H1 (cell line): ENCODE measurements at regions not wholly inside any gene's neighbourhood (a gene's known extent, or its start where the extent isn't known, plus 50 kb on each side); places are given as distances from the start of the nearest gene placed in this dataset.

ENCODE experiments used
- CTCF ChIA-PET: fragments of 300-600 bp; sonication (Branson Sonifier 250); formaldehyde crosslinking; loops from one replicate; lab custom pipeline; 2021; ENCODE audit not compliant: partially characterized antibody; lab: Charles Lee
- POLR2A ChIA-PET: fragments of 300-600 bp; sonication (Branson Sonifier 250); formaldehyde crosslinking; loops from one replicate; lab custom pipeline; 2021; ENCODE audit warnings: inconsistent platforms; ENCODE audit not compliant: partially characterized antibody; lab: Charles Lee
- DNase-seq, 2 experiments: peaks; one replicate each; pipeline versions ENCODE4 v3.0.0 to v3.0.0-alpha.2; 2010 to 2022; ENCODE audit warnings: low spot score in 2 of 2, low read depth in 1 of 2, mixed read lengths in 1 of 2
- FAIRE-seq: peaks from 2 replicates; lab custom pipeline; 2011; peaks lifted over from hg19 to GRCh38; lab: Jason Lieb, UNC
- H2AFZ ChIP-seq: 2 replicates; pipeline ENCODE4 v1.8.1; 2012; ENCODE audit warnings: low read length, inconsistent platforms
- H2AK5ac ChIP-seq: 2 replicates; pipeline ENCODE4 v1.6.1; 2013; ENCODE audit warnings: low read depth, low read length
- H2BK120ac ChIP-seq: replicated peaks from 2 replicates; pipeline ENCODE3; 2013; ENCODE audit warnings: low read depth, low read length, inconsistent platforms
- H2BK12ac ChIP-seq: 2 replicates; pipeline ENCODE4 v1.6.1; 2013; ENCODE audit warnings: low read depth, low read length
- H2BK15ac ChIP-seq: 2 replicates; pipeline ENCODE4 v1.6.1; 2013; ENCODE audit warnings: low read length
- H2BK20ac ChIP-seq: 2 replicates; pipeline ENCODE4 v1.6.1; 2013; ENCODE audit warnings: low read length
- H2BK5ac ChIP-seq: 2 replicates; pipeline ENCODE4 v1.6.1; 2013; ENCODE audit warnings: low read depth, low read length
- H3K14ac ChIP-seq: 2 replicates; pipeline ENCODE4 v1.6.1; 2013; ENCODE audit warnings: inconsistent platforms; ENCODE audit not compliant: insufficient read length
- H3K18ac ChIP-seq: 2 replicates; pipeline ENCODE4 v1.6.1; 2013; ENCODE audit warnings: low read length; ENCODE audit errors: extremely low read depth
- H3K23ac ChIP-seq: 2 replicates; pipeline ENCODE4 v1.6.1; 2013; ENCODE audit warnings: inconsistent platforms; ENCODE audit not compliant: insufficient read length
- H3K23me2 ChIP-seq: 2 replicates; pipeline ENCODE4 v1.6.1; 2013; ENCODE audit warnings: low read depth, low read length
- H3K27ac ChIP-seq: 2 replicates; pipeline ENCODE4 v1.6.1; 2011; ENCODE audit warnings: low read depth, low read length, inconsistent platforms
- H3K27me3 ChIP-seq, 4 experiments: replicated peaks in 1 of 4; 1 replicate in 1 of 4; 2 replicates in 3 of 4; pipeline versions ENCODE4 v1.6.1 to v1.8.1; 2011 to 2013; ENCODE audit warnings: low read length in 3 of 4, mild to moderate bottlenecking in 3 of 4, inconsistent platforms in 2 of 4, mixed read lengths in 2 of 4, moderate library complexity in 1 of 4; ENCODE audit not compliant: control insufficient read depth in 3 of 4, insufficient read depth in 3 of 4; ENCODE audit errors: extremely low read depth in 1 of 4
- H3K36me3 ChIP-seq, 4 experiments: 2 replicates each; pipeline versions ENCODE4 v1.6.1 to v1.8.1; 2011 to 2013; ENCODE audit warnings: mild to moderate bottlenecking in 4 of 4, low read length in 3 of 4, moderate library complexity in 2 of 4, control low read depth in 1 of 4, inconsistent platforms in 1 of 4; ENCODE audit not compliant: insufficient read depth in 4 of 4, control insufficient read depth in 2 of 4
- H3K4ac ChIP-seq: replicated peaks from 2 replicates; pipeline ENCODE3; 2013; ENCODE audit warnings: low read length, low read depth, mixed read lengths, inconsistent platforms; ENCODE audit not compliant: insufficient read length
- H3K4me1 ChIP-seq, 4 experiments: replicated peaks in 1 of 4; 1 replicate in 1 of 4; 2 replicates in 3 of 4; pipeline versions ENCODE4 v1.6.1 to v1.8.1; 2011 to 2013; ENCODE audit warnings: low read length in 3 of 4, inconsistent platforms in 2 of 4, mixed read lengths in 1 of 4; ENCODE audit not compliant: insufficient read depth in 4 of 4, control insufficient read depth in 3 of 4
- H3K4me2 ChIP-seq, 2 experiments: 2 replicates each; pipeline versions ENCODE4 v1.6.1 to v1.8.1; 2011 to 2013; ENCODE audit warnings: low read depth in 2 of 2, low read length in 2 of 2, control low read depth in 1 of 2, inconsistent platforms in 1 of 2, mild to moderate bottlenecking in 1 of 2; ENCODE audit not compliant: insufficient read depth in 1 of 2
- H3K4me3 ChIP-seq, 4 experiments: fragments of 200-600, 300-600 bp in 1 of 4; sonication (generic), shearing (Covaris generic), sonication (Bioruptor Twin) in 1 of 4; 2 replicates each; pipeline versions ENCODE4 v1.5.1 to v1.8.1; 2011 to 2016; ENCODE audit warnings: low read length in 4 of 4, low read depth in 3 of 4, control low read depth in 2 of 4, inconsistent platforms in 2 of 4, mild to moderate bottlenecking in 2 of 4, mixed read lengths in 1 of 4, moderate library complexity in 1 of 4; ENCODE audit not compliant: insufficient read depth in 2 of 4; ENCODE audit errors: extremely low read depth in 1 of 4
- H3K56ac ChIP-seq: replicated peaks from 2 replicates; pipeline ENCODE3; 2013; ENCODE audit warnings: low read depth, mild to moderate bottlenecking, mixed read lengths, low read length, inconsistent platforms; ENCODE audit not compliant: insufficient read length
- H3K79me1 ChIP-seq: 2 replicates; pipeline ENCODE4 v1.6.1; 2013; ENCODE audit warnings: low read depth, low read length, control low read depth
- H3K79me2 ChIP-seq, 2 experiments: 2 replicates each; pipeline versions ENCODE4 v1.6.1 to v1.8.1; 2012 to 2013; ENCODE audit warnings: low read length in 2 of 2, mild to moderate bottlenecking in 2 of 2, inconsistent platforms in 1 of 2; ENCODE audit not compliant: insufficient read depth in 2 of 2, control insufficient read depth in 1 of 2
- H3K9ac ChIP-seq, 4 experiments: replicated peaks in 1 of 4; 1 replicate in 1 of 4; 2 replicates in 3 of 4; pipeline versions ENCODE4 v1.6.1 to v1.8.1; 2011 to 2013; ENCODE audit warnings: low read depth in 3 of 4, low read length in 3 of 4, control low read depth in 2 of 4, mild to moderate bottlenecking in 2 of 4, moderate library complexity in 2 of 4, inconsistent platforms in 1 of 4; ENCODE audit errors: extremely low read depth in 1 of 4
- H3K9me3 ChIP-seq, 2 experiments: 2 replicates each; pipeline versions ENCODE4 v1.6.1 to v1.8.1; 2012 to 2013; ENCODE audit warnings: mild to moderate bottlenecking in 2 of 2, moderate library complexity in 2 of 2, control low read depth in 1 of 2, inconsistent platforms in 1 of 2, low read depth in 1 of 2, low read length in 1 of 2, mixed read lengths in 1 of 2; ENCODE audit not compliant: insufficient read depth in 2 of 2
- H4K20me1 ChIP-seq, 2 experiments: replicated peaks in 1 of 2; 2 replicates each; pipeline versions ENCODE3 to v1.8.1; 2011 to 2013; ENCODE audit warnings: inconsistent platforms in 2 of 2, low read length in 2 of 2, mild to moderate bottlenecking in 1 of 2; ENCODE audit not compliant: insufficient read depth in 2 of 2, control insufficient read depth in 1 of 2
- H4K5ac ChIP-seq: 2 replicates; pipeline ENCODE4 v1.6.1; 2013; ENCODE audit warnings: low read length, low read depth, mixed read lengths, inconsistent platforms; ENCODE audit not compliant: insufficient read length
- H4K8ac ChIP-seq: 2 replicates; pipeline ENCODE4 v1.8.0; 2013; ENCODE audit warnings: mild to moderate bottlenecking, moderate library complexity, low read length, inconsistent platforms; ENCODE audit not compliant: insufficient read depth; ENCODE audit errors: extremely low read depth
- H4K91ac ChIP-seq: replicated peaks from 2 replicates; pipeline ENCODE3; 2013; ENCODE audit warnings: low read length, mixed read lengths, inconsistent platforms; ENCODE audit not compliant: insufficient read length
- SIX5 ChIP-seq: IDR thresholded peaks from 2 replicates; pipeline ENCODE4 v1.6.1; 2011; ENCODE audit warnings: mild to moderate bottlenecking, low read depth, low read length
- SUZ12 ChIP-seq: fragments of 200-600 bp; sonication (generic); IDR thresholded peaks from 2 replicates; pipeline ENCODE4 v1.6.1; 2012; ENCODE audit warnings: mild to moderate bottlenecking, inconsistent platforms, low read length, moderate library complexity, mixed read lengths
- TAF7 ChIP-seq: optimal IDR thresholded peaks from 2 replicates; pipeline ENCODE3; 2011; ENCODE audit warnings: low read depth, mild to moderate bottlenecking, inconsistent platforms, low read length, moderate library complexity, borderline replicate concordance
- USF2 ChIP-seq: IDR thresholded peaks from 2 replicates; pipeline ENCODE4 v1.6.1; 2011; ENCODE audit warnings: low read length, improper control_type of control experiment
- WGBS, 2 experiments: shearing (Covaris generic) in 1 of 2; methylation state at CpG; one replicate each; pipeline versions ENCODE4 v1.1.6 to v1.1.7; 2013 to 2015; ENCODE audit warnings: low lambda C conversion rate in 2 of 2, mixed read lengths in 2 of 2, inconsistent platforms in 1 of 2, low coverage in 1 of 2, missing lambda C conversion rate in 1 of 2; ENCODE audit not compliant: insufficient replicate concordance in 2 of 2, insufficient coverage in 1 of 2, insufficient read length in 1 of 2; ENCODE audit errors: extremely low coverage in 1 of 2, missing lambda C conversion rate in 1 of 2; 5-methylcytosine and 5-hydroxymethylcytosine counted together

GRCh38 chrX:116009346-116009745 is 161.2 kb upstream of the AGTR2 start:
- ChIA-PET CTCF (interaction anchor here (1.0 kb wide), 1 partner anchor 69 kb away, joined by 3 read pairs; no protein-coding TSS in a partner anchor), POLR2A (no interaction called here)
- Histone ChIP-seq H2BK120ac (no peak overlapping the region), H3K9me3 (peaks cover 2 to 3% of the 10 kb centered on the region in 2 experiments; a peak in 1 of 4 replicates), H3K79me1 (no peaks in the 10 kb centered on the region), H2AK5ac (no peak overlapping the region), H4K91ac (no peak overlapping the region), H3K23ac (no peak overlapping the region), H3K4me1 (peaks cover 0 to 5% (median 2%) of the 10 kb centered on the region in 4 experiments; a peak in 2 of 7 replicates), H3K79me2 (no peaks in the 10 kb centered on the region), H3K27ac (no peak overlapping the region), H3K36me3 (no peaks in the 10 kb centered on the region), H2BK5ac (no peak overlapping the region), H3K56ac (no peak overlapping the region), H4K20me1 (no peaks in the 10 kb centered on the region), H3K14ac (no peak overlapping the region), H3K23me2 (no peaks in the 10 kb centered on the region), H3K9ac (no peak overlapping the region), H2BK20ac (no peak overlapping the region), H2BK12ac (no peak overlapping the region), H4K8ac (no peak overlapping the region), H3K4me3 (no peak overlapping the region), H3K4me2 (no peak overlapping the region), H3K18ac (no peak overlapping the region; the same call in 1 of the 2 replicates), H4K5ac (no peak overlapping the region), H2AFZ (no peak overlapping the region; the same call in 1 of the 2 replicates), H3K4ac (no peak overlapping the region), H2BK15ac (no peak overlapping the region), H3K27me3 (no peaks in the 10 kb centered on the region)
- 64% methylated on average over 1 of the region's 1 CpG; no CpG with 5 or more reads in 1 of the 2 experiments for WGBS, 2 experiments
- no peak for FAIRE-seq
- no peak for DNase-seq
- TF ChIP-seq TAF7, result no peak
- no peak for TF ChIP-seq USF2
- no peak for TF ChIP-seq SIX5
- TF ChIP-seq SUZ12, result no peak
